ENCODE measurements at regions not wholly inside any gene's neighbourhood (a gene's known extent, or its start where the extent isn't known, plus 50 kb on each side); places are given as distances from the start of the nearest gene placed in this dataset.

DNA sequence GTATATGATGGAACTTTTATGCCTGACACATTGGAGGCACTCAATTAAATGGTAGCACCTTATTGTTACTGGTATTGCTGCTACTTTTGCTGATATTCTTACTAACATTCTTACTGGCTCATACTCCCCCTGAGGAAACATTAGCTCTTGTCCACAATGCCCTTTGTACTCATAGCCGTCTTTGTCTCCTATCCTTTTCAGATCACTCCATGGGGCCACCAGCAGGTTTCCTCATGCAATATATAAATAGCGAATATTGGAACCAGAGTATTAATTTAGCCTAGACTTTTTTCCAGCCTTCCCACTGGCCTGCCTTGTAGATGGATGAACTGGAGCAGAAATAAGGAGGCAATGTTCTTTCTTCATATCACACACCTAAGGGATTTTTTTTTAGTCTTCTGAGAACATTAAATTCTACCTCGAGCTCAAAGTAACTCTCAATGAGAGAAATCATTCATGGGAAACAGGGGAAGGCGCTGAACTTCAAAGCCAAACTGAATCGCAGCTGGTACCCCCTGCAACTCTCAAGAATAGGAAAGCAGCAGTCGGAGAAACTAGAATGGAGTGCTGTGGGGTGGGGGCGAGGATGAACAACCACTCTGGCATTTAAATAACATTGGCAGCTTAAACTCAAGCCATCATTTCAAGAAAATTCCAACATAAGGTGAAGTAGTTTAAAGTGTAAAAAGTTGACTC, 300.3 kb downstream of the TAFA4 start:
- TF ChIP-seq CTCF (IDR thresholded peaks at IDR 0.05), result no peak
- no peak for ATAC-seq (ENCODE audit: low FRiP score)
- no peak for DNase-seq (ENCODE audit: low spot score)

GRCh38 chr3:68620211-68620610, 312.1 kb downstream of the TAFA4 start:
- TF ChIP-seq CTCF (IDR thresholded peaks at IDR 0.05), result no peak
- ATAC-seq (ENCODE audit: low FRiP score) (no peak), DNase-seq (ENCODE audit: low spot score) (no peak)

DNA sequence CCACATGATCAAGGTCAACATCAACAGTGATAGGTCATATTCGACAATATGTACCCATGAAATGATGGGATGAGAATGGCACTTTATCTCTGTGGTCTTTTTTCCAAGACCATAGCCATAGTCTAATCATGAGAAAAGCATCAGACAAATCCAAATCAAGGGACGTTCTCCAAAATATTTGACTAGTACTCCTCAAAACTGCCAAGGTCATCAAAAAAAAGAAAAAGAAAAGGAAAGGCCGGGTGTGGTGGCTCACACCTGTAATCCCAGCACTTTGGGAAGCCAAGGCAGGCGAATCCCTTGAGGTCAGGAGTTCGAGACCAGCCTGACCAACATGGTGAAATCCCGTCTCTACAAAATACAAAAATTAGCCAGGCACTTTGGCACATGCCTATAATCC, 318.3 kb downstream of the TAFA4 start:
- no peak for TF ChIP-seq CTCF (IDR thresholded peaks at IDR 0.05)
- DNase-seq (ENCODE audit: low spot score) (no peak), ATAC-seq (ENCODE audit: low FRiP score) (no peak)

DNA sequence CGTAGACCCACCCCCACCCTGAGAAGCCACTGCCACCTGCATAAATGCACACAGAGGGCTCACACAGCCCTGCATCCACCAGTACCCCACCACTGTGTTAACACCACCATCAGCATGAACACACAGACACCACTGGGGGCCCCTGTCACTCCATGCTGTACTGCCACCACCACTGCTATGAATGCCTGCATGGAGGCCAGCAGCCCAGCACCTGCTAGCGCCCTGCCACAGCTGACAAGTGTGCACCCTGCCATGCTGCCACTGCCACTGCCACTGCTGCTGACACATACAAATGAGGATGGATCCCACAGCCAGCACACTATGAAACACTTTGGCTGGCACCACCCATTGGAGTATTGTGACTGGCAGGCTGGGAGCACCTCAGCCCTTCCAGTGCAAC, 361.0 kb downstream of the TAFA4 start:
- DNase-seq (ENCODE audit: low spot score) (no peak), ATAC-seq (ENCODE audit: low FRiP score) (no peak)
- TF ChIP-seq CTCF (IDR thresholded peaks at IDR 0.05), result no peak

DNA sequence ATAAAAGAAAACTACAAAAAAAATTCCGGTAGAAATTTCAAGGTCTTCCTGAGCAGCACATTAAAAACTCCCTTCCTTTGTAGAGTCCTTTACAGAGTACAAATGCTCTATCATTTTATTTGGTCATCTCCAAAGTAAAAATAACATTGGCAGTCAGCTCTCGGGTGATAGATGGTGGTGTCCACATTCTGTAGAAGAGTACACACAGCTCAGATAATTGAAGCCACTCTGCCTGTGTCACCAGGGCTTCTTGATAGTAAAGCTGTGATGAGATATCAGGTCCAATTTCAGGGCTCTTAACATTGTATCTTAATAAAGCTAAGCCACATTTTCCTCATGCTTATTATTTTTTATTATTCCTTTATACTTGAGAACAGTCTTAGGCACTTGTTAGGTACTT, 371.6 kb downstream of the TAFA4 start:
- DNase-seq (ENCODE audit: low spot score) (no peak), ATAC-seq (ENCODE audit: low FRiP score) (no peak)
- TF ChIP-seq CTCF (IDR thresholded peaks at IDR 0.05), result no peak

DNA sequence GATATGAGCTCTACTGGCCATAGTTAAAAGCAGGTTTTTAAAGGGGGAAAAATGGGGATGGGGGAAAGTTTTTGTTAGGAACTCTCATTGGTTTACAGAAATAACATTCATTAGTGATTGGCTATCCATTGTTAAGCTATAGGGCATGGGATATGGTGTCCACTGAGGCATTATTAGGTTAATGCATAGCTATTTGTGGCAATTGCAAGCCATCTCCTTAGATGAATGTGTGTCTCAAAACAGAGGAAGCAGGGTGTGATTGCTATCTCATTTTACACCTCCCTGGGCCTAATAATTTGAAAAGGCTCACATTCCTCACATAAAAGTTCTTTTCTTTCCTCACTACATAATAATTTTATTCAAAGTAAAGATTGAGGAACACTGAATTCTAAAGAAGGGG, 396.6 kb downstream of the TAFA4 start:
- ATAC-seq (ENCODE audit: low FRiP score) (no peak), DNase-seq (ENCODE audit: low spot score) (no peak)
- TF ChIP-seq CTCF (IDR thresholded peaks at IDR 0.05), result no peak

DNA sequence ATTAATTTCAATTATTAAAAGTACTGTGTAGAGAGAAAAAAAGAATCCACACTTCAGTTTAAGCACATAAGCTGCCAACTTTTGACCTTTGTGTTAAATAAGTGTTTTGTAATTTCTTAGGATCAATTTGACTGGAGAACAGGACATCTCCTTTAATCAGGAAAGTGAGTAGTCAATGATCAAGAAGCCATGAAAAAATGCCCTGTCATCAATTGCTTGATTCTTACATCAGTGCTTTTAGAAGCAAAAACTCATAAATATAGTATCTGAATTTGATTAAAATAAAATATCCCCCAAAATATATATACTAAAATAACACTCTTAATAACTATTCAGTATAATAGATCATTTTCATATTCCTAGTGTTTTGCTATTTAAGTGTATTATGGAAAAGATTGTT, 409.0 kb downstream of the TAFA4 start:
- DNase-seq (ENCODE audit: low spot score), result no peak
- no peak for ATAC-seq (ENCODE audit: low FRiP score)

More for the DNA sequence above, 409.0 kb downstream of the TAFA4 start:
- TF ChIP-seq CTCF (IDR thresholded peaks at IDR 0.05), result no peak

Measured in omental fat pad (tissue), 3 donors.